ENCODE measurements at regions not wholly inside any gene's neighbourhood (a gene's known extent, or its start where the extent isn't known, plus 50 kb on each side); places are given as distances from the start of the nearest gene placed in this dataset.

DNA sequence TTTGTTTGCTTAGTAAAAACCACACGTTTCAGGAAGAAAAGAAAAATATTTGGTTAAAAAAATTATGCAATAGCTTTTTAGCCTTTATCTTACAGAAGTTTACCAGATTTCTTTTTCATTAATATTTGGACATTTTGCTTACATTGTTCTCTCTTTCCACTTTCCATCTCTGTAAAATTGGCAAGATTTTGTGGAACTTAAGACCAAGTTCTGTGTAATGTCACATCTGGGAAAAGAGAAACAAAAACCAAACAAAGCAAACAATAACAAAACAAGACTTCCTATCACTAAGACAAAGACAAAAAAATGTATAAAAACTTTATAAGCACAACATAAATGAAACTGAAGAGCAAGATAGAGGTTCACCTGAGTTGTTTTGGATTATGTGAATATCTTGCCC, 1392.1 kb upstream of the CELF4 start:
- DNase-seq: no peak

DNA sequence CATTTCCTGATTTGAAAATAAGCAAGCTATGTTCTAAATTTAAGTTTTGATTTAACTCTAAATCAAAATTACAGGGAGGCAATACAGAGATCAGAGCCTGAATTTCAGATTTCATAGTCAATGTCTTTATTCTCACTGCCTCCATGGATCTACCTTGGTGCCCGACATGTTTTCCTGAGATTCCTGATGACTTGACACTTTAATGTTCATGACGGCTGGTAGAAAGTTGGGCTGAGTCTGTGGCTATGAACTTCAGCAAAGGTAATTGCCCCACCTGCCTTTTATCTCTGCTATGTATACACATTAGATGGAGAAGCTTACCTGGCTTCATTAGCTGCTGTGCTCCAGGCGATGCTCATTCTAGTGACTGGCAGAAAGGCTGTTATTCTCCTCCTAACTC, 1390.5 kb upstream of the CELF4 start:
- no peak for DNase-seq

DNA sequence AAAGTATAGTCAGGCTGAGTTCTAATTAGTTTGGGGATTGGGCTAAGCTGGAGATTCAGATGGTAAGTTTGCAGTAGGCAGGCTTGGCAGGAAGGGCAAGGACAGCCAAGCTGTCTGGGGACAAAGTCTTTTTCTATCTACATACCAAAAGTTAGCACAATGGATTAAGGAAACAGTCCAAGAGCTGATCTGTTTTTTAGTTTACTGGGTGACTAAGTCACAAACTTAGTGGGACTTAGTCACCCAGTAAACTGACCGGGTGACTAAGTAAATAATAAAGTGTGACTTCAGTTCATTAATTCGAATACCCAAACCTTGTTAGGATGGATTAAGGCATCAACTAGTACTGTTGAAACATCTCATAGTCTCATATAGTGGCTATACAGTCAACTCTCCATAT, 1386.0 kb upstream of the CELF4 start:
- no peak for DNase-seq

DNA sequence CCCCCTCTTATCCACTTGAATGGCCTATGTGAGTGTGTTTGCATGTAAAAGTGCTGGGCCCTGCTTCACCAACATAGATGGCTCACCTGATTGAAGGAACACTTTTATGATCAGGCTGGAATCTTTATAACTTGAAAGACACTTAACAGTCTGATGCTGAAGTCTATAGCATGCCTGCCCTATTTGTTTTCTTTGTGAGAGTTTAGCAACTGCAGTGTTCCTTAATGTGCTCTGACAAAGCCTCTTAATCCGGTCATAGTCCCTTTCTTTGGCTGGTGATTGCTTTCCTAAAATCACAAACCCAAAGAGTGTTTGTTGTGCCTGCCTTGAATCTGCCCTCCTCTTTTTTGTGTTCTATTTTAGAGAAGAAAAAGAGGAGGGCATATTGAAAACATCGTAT, 1382.8 kb upstream of the CELF4 start:
- DNase-seq: no peak

DNA sequence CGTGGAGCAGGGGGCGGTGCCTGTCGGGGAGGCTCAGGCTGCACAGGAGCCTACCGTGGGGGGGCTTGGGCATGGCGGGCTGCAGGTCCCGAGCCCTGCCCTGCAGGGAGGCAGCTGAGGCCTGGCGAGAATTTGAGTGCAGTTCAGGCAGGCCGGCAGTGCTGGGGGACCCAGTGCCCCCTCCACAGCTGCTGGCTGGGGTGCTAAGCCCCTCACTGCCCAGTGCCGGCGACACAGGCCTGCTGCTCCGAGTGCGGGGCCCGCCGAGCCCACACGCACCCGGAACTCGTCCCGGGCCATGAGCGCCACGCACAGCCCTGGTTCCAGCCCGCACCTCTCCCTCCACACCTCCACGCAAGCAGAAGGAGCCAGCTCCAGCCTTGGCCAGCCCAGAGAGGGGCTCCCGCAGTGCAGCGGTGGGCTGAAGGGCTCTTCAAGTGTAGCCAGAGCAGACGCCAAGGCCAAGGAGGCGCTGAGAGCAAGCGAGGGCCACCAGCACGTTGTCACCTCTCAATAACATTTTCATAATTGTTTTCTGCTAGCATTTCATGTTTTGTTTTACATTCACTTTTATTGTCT, 1378.9 kb upstream of the CELF4 start:
- no peak for DNase-seq

DNA sequence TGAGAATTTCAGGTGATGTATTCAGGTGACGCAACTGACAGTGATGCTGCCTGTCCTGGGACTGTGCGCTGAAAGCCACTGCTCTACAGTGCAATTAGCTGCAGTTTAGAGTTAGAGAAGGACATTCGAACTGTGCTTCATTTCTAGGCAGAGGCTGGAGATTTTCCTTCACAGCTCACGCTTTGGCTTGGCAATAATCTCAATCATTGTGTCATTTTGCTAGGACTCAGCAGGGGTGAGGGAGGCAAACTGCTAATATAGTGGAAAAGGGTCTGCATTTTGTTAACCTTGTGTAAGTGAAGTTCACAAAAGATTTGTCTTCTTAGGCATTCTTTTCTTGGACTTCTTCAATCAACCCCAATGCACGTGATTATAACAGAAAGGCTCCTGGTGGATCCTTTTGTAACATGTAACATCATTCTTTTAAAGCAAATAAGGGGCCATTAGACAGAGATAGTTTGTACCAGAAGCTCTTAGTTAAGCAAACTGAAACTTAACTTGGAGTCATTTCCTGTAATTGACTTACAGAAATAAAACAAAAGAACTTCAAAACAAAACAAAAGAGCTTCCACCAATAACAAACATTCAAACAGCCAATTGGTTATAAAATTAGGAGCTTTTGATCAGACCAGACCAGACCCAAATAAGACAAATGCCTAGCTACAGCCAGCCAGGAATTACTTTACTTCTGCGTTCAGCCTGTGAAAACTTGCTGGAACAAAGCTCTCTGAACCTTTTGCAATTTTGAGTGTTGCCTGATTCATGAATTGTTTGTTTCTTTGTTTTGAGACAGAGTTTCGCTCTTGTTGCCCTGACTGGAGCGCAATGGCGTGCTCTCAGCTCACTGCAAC, 1376.3 kb upstream of the CELF4 start:
- DNase-seq: no peak

DNA sequence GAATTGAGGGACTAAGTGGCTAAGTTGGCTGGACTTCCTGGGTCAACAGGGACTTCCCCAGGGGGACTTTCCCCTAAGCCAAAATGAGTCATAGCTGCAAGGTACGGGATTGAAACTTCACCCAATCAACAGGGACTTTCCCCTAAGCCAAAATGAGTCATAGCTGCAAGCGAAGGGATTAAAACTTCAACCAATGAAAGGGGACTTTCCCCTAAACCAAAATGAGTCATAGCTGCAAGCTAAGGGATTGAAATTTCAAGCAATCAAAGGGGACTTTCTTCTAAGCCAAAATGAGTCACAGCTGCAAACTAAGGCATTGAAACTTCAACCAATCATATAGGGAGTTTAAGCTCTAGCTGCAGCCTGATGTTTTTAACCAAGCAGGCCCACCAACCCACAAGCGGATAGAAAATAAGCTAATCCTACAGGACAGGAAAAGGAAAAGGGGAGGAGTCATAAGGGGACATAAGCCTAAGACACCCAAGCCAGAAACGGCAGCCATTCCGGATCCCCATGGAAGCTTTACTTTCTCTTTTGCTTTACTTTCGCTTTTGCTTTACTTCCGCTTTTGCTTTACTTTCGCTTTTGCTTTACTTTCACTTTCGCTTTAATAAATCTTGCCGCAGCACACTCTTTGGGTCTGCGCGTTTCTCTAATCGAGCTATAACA, 1375.4 kb upstream of the CELF4 start:
- peak; percentile 90 for DNase-seq

GRCh38 chr18:38940475-38940862, 1374.9 kb upstream of the CELF4 start:
- no peak for DNase-seq

DNA sequence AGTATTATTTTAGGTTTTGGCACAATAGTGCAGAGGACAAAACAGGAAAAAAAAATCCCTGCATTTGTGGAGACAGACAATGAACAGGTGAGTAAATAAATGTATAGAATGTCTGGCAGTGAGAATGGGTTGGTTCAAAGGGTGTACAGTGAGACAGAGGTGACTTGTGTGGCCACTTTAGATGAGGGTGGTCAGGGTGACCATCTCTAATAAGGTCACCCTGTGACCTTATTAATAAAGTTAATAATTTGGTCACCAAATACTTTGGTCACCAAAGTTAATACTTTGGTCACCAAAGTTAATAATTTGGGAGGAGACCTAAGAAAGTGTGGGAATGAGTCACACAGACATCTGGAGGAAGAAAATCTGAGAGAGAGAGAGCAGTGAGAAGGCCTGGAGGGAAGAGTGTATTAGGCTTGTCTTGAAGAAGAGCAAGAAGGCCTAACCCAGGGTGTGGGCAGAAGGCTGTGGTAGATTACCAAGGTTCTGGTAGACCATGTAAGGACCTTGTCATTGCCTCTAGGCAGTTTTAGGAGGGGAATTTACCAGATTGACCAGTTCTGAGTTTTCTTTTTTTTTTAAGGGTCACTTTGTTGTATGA, 1368.4 kb upstream of the CELF4 start:
- no peak for DNase-seq

- no peak for DNase-seq
These were observed 1367.7 kb upstream of the CELF4 start for GRCh38 chr18:38933322-38933721.

- no peak for DNase-seq
These were observed 1367.2 kb upstream of the CELF4 start for GRCh38 chr18:38932752-38933151.

- no peak for DNase-seq
These were observed 1366.1 kb upstream of the CELF4 start for GRCh38 chr18:38931754-38932050.

GRCh38 chr18:38930881-38931753, 1365.5 kb upstream of the CELF4 start:
- no peak for DNase-seq

DNA sequence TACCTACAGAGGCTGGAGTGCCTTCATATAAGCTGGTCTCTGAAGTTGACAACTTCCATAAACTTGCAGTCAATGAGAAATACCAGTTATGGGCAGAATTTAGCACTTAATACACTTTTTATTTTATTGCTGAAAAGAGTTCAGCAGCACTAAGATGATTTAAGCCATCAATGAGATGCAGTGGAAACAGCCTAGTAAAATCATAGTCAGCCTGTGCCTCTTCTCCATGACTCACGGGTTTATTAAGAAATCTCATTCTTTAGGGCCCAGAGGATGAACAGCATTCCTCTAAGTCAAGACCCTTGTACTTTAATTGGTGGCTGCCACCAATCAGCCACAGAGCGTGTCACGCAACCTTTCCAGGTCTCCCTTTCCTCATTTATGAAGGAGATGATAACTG, 1357.9 kb upstream of the CELF4 start:
- DNase-seq: no peak

DNA sequence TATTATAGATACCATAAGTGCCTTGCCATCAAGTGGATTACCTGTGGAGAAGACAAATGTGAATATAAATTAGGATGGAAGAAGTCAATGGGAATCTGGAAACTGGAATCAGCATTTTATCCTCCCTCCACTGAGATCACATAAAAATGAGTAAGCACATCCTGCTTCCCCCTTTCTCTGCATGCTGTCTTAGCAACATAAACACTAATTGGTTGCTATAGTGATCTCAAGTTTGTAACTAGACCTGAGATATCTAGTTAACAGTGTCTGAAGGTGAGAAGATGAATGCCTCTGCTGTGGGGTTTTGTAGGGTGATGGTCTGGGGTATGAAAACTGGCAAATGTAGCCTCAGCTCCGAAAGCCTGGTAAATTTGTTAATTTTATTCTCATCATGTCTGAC, 1357.5 kb upstream of the CELF4 start:
- DNase-seq: peak; percentile 21

GRCh38 chr18:38909972-38910371, 1344.4 kb upstream of the CELF4 start:
- peak; percentile 47 for DNase-seq

DNA sequence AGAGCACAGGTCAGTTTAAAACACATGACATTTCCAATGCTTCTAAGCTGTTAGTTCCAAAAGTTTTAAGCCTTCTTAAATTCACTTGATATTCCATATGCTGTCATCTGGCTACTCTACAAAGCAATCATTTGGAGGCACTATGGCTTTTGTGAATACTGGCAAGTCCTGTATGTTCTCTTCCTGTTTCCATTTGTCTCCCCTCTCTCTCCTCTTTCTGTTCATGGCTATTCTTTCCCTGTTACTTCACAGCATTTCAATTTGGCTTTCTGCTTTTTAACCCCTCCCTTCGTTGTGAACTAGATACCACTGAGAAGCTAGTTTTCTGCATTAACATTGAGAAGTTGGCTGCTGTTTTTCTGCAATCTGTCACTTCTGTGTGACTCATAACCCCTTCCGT, 1337.2 kb upstream of the CELF4 start:
- no peak for DNase-seq

DNA sequence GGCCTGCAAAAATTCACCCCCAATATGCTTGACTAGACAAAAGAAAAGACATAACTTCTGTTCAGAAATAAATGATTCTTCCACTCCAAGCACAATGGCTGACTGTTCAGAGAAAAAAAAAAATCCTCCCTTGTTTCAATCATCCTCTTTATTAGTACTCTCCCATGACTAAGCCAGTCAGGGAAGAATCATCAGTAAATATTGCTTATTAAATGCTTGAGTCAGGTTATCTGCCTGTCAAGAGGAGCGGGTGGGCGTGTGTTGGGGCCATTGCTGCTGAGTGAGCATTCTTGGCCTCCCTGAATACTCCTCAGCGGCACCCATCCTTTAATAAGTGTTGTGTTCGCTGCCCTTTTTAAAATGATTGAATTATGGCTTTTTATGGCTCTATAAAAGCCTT, 1334.8 kb upstream of the CELF4 start:
- DNase-seq: no peak

DNA sequence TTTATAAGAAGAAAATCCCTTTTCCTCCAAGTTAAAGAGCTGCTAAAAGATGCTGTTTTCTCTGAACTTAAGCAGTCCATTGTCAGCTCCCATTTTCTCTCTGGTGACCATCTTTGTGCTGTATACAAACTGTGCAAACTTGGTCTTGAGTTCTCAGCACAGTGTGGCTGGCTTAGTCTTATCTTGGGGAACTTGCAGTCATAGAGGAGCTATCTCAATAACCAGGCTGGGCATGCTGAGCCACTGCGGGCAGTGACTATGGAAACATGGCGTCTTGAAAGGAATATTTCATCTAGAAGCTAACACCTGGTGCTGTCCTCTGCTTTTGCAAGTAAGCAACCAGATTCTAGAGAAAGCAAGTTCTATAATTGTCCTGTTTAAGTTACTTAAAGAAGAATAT, 1334.4 kb upstream of the CELF4 start:
- no peak for DNase-seq

DNA sequence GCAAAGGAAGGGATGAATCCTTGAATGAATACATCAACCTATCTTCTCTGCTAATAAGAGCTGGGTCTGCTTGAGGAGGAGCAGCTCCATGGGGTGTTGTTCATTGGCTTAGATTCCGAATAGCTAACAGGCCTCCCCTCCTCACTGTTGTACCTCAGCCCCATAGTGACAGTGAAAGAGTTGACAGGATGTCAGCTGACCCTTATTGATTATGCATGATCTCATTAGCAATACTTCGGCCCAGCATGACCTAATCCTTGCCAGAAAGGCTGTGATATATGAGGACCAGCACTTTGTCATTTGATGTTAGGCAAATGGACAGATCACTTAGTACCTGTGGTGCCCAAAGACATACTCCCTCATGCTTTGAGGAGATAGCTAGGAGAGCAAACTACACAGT, 1333.7 kb upstream of the CELF4 start:
- DNase-seq: no peak

- DNase-seq: no peak
These were observed 1332.6 kb upstream of the CELF4 start for GRCh38 chr18:38898167-38898566.

DNA sequence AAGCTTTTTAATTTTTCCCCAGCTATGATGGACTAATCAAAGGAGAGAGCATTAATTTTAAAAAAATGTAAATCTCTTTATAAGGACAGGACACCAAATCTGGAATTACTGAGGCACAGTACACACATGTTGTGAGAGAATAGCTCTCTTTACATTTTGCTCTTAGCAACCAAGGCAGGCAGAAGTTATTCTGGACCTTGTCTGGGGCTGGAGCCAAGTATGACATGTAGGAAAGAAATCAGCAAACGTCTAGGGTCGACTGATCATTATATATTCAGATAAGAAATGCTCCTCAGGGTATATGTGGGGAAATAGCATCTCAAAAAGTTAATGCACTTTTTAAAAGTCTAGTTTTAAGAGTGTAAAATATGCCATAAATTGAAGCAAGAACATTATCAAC, 1330.0 kb upstream of the CELF4 start:
- DNase-seq: peak; percentile 2

GRCh38 chr18:38887671-38888020, 1322.0 kb upstream of the CELF4 start:
- no peak for DNase-seq
